ENCODE measurements at regions not wholly inside any gene's neighbourhood (a gene's known extent, or its start where the extent isn't known, plus 50 kb on each side); places are given as distances from the start of the nearest gene placed in this dataset.
"Not testable (repeated sequence)": the region's sequence is repeated elsewhere in the genome, so short reads cannot be mapped to it uniquely, and the experiment has no call there.

GRCh38 chr4:179027569-179027968 is 1585.3 kb upstream of the AGA start:
- Histone ChIP-seq H3K4me3 (no peak overlapping the region), H3K9ac (ENCODE audit: insufficient read length) (no peak overlapping the region), H3K27ac (no peak overlapping the region), H3K9me3 (ENCODE audit: low read depth, low read length) (no peaks in the 10 kb centered on the region), H3K36me3 (ENCODE audit: insufficient read depth, low read length) (no peaks in the 10 kb centered on the region)
- DNase-seq (ENCODE audit: low read depth, low spot score): no peak
- TF ChIP-seq FOXP2 (optimal IDR thresholded peaks at IDR 0.05; ENCODE audit: control extremely low read depth, extremely low read length, insufficient read depth): no peak
- no peak for TF ChIP-seq POLR2AphosphoS5 (IDR thresholded peaks at IDR 0.05; ENCODE audit: borderline replicate concordance, low read depth, low read length)
- no peak for TF ChIP-seq EZH2 (IDR thresholded peaks at IDR 0.05)

DNA sequence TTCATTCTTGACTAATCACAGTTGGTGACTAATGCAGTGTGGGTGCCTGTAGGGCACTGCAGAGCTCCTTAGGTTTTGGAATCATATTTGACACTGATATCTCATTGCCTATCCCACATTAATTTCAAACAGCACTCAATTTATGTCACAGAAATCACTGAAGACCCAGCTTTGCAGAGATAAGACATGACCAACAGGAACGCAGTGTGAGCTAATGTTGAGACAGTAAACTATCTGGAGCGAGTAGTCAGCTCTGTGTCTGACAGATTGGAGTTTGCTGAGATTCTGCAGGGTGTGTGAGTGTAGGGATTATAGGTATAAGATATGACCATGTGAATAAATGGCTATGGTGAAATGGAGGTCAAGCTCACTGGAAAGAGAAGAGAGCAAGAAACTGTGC is 1586.1 kb upstream of the AGA start:
- Histone ChIP-seq H3K27ac (no peak overlapping the region), H3K36me3 (ENCODE audit: insufficient read depth, low read length) (no peaks in the 10 kb centered on the region), H3K9ac (ENCODE audit: insufficient read length) (no peak overlapping the region), H3K4me3 (no peak overlapping the region), H3K9me3 (ENCODE audit: low read depth, low read length) (no peaks in the 10 kb centered on the region)
- TF ChIP-seq FOXP2 (optimal IDR thresholded peaks at IDR 0.05; ENCODE audit: control extremely low read depth, extremely low read length, insufficient read depth) (no peak), POLR2AphosphoS5 (IDR thresholded peaks at IDR 0.05; ENCODE audit: borderline replicate concordance, low read depth, low read length) (no peak), EZH2 (IDR thresholded peaks at IDR 0.05) (no peak)
- DNase-seq (ENCODE audit: low read depth, low spot score): no peak

DNA sequence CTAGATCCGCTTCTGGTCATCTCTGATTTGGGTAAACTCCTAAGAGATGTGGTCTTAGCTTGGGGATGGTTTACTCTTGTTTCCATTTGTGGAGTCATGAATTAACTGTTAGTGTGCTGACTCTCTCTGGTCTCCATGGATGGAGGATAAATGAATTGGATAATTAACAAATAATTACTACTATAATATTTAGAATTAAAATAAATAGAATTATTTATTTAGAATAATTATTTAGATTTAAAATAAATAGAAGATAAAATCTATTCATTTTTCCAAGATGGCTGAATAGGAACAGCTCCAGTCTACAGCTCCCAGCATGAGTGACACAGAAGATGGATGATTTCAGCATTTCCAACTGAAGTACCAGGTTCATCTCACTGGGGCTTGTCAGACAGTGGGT is 1587.4 kb upstream of the AGA start:
- Histone ChIP-seq H3K9ac (ENCODE audit: insufficient read length) (no peak overlapping the region), H3K27ac (no peak overlapping the region), H3K36me3 (ENCODE audit: insufficient read depth, low read length) (no peaks in the 10 kb centered on the region), H3K9me3 (ENCODE audit: low read depth, low read length) (no peaks in the 10 kb centered on the region), H3K4me3 (no peak overlapping the region)
- DNase-seq (ENCODE audit: low read depth, low spot score): no peak
- no peak for TF ChIP-seq FOXP2 (optimal IDR thresholded peaks at IDR 0.05; ENCODE audit: control extremely low read depth, extremely low read length, insufficient read depth)
- TF ChIP-seq POLR2AphosphoS5 (IDR thresholded peaks at IDR 0.05; ENCODE audit: borderline replicate concordance, low read depth, low read length): no peak
- TF ChIP-seq EZH2 (IDR thresholded peaks at IDR 0.05): no peak

- Histone ChIP-seq H3K4me3 (no peak overlapping the region), H3K9ac (ENCODE audit: insufficient read length) (no peak overlapping the region), H3K9me3 (ENCODE audit: low read depth, low read length) (no peaks in the 10 kb centered on the region), H3K27ac (no peak overlapping the region), H3K36me3 (ENCODE audit: insufficient read depth, low read length) (no peaks in the 10 kb centered on the region)
- no peak for DNase-seq (ENCODE audit: low read depth, low spot score)
- TF ChIP-seq FOXP2 (optimal IDR thresholded peaks at IDR 0.05; ENCODE audit: control extremely low read depth, extremely low read length, insufficient read depth): no peak
- TF ChIP-seq POLR2AphosphoS5 (IDR thresholded peaks at IDR 0.05; ENCODE audit: borderline replicate concordance, low read depth, low read length): no peak
- no peak for TF ChIP-seq EZH2 (IDR thresholded peaks at IDR 0.05)
Measured at GRCh38 chr4:179040259-179040658, 1598.0 kb upstream of the AGA start.

- no peak for DNase-seq (ENCODE audit: low read depth, low spot score)
- H3K4me3 ChIP-seq: no peak overlapping the region
- no peaks in the 10 kb centered on the region for H3K9me3 ChIP-seq (ENCODE audit: low read depth, low read length)
- H3K36me3 ChIP-seq (ENCODE audit: insufficient read depth, low read length): no peaks in the 10 kb centered on the region
- TF ChIP-seq EZH2 (IDR thresholded peaks at IDR 0.05) (no peak), FOXP2 (optimal IDR thresholded peaks at IDR 0.05; ENCODE audit: control extremely low read depth, extremely low read length, insufficient read depth) (no peak), POLR2AphosphoS5 (IDR thresholded peaks at IDR 0.05; ENCODE audit: borderline replicate concordance, low read depth, low read length) (no peak)
- no peak overlapping the region for H3K27ac ChIP-seq
- H3K9ac ChIP-seq (ENCODE audit: insufficient read length): no peak overlapping the region
Measured at GRCh38 chr4:179048839-179049453, 1606.7 kb upstream of the AGA start.

GRCh38 chr4:179051206-179051605 is 1609.0 kb upstream of the AGA start:
- no peak overlapping the region for H3K9ac ChIP-seq (ENCODE audit: insufficient read length)
- no peak overlapping the region for H3K27ac ChIP-seq
- no peak for TF ChIP-seq FOXP2 (optimal IDR thresholded peaks at IDR 0.05; ENCODE audit: control extremely low read depth, extremely low read length, insufficient read depth)
- TF ChIP-seq POLR2AphosphoS5 (IDR thresholded peaks at IDR 0.05; ENCODE audit: borderline replicate concordance, low read depth, low read length): no peak
- TF ChIP-seq EZH2 (IDR thresholded peaks at IDR 0.05): no peak
- no peak for DNase-seq (ENCODE audit: low read depth, low spot score)
- H3K36me3 ChIP-seq (ENCODE audit: insufficient read depth, low read length): no peaks in the 10 kb centered on the region
- no peaks in the 10 kb centered on the region for H3K9me3 ChIP-seq (ENCODE audit: low read depth, low read length)
- no peak overlapping the region for H3K4me3 ChIP-seq

DNA sequence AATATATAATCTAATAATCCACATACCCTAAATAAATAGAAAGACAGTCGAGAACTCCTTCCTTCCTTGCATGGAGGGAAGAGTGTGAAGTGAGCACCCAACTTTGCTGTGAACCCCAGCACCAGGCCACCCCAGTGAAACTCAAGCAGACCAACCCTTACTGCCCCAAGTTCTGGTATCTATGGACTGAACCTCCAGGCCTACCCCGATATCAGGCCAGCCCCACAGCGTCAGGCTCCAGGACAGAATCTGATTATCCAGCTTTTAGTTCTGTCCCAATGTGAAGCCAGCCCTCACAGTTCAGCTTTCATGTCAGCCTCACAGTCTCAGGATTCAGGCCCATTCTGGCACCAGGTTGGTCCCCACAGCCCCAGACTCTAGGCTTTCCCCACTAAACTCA is 1617.2 kb upstream of the AGA start:
- no peak overlapping the region for H3K4me3 ChIP-seq
- no peak for TF ChIP-seq POLR2AphosphoS5 (IDR thresholded peaks at IDR 0.05; ENCODE audit: borderline replicate concordance, low read depth, low read length)
- TF ChIP-seq FOXP2 (optimal IDR thresholded peaks at IDR 0.05; ENCODE audit: control extremely low read depth, extremely low read length, insufficient read depth): no peak
- no peak for TF ChIP-seq EZH2 (IDR thresholded peaks at IDR 0.05)
- no peak overlapping the region for H3K9ac ChIP-seq (ENCODE audit: insufficient read length)
- H3K9me3 ChIP-seq (ENCODE audit: low read depth, low read length): no peaks in the 10 kb centered on the region
- H3K27ac ChIP-seq: no peak overlapping the region
- H3K36me3 ChIP-seq (ENCODE audit: insufficient read depth, low read length): no peaks in the 10 kb centered on the region
- DNase-seq (ENCODE audit: low read depth, low spot score): no peak

DNA sequence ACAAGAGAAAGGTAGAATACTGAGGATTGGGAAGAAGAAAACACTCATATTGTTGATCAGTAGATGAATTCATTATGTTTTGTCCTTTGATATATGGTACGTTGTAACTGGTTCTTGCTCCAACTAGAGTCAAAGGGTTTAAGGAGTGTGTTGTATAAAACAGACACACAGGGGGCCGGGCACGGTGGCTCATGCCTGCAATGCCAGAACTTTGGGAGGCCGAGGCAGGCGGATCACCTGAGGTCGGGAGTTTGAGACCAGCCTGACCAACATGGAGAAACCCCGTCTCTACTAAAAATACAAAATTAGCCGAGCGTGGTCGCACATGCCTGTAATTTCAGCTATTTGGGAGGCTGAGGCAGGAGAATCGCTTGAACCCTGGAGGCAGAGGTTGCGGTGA is 1624.0 kb upstream of the AGA start:
- not testable (repeated sequence) for H3K9me3 ChIP-seq (ENCODE audit: low read depth, low read length); H3K36me3 ChIP-seq (ENCODE audit: insufficient read depth, low read length); H3K4me3 ChIP-seq; H3K27ac ChIP-seq; DNase-seq (ENCODE audit: low read depth, low spot score); H3K9ac ChIP-seq (ENCODE audit: insufficient read length)

- Histone ChIP-seq H3K9me3 (ENCODE audit: low read depth, low read length) (no peaks in the 10 kb centered on the region), H3K9ac (ENCODE audit: insufficient read length) (no peak overlapping the region), H3K36me3 (ENCODE audit: insufficient read depth, low read length) (no peaks in the 10 kb centered on the region), H3K4me3 (no peak overlapping the region), H3K27ac (no peak overlapping the region)
- DNase-seq (ENCODE audit: low read depth, low spot score): no peak
- TF ChIP-seq POLR2AphosphoS5 (IDR thresholded peaks at IDR 0.05; ENCODE audit: borderline replicate concordance, low read depth, low read length): no peak
- TF ChIP-seq EZH2 (IDR thresholded peaks at IDR 0.05): no peak
- no peak for TF ChIP-seq FOXP2 (optimal IDR thresholded peaks at IDR 0.05; ENCODE audit: control extremely low read depth, extremely low read length, insufficient read depth)
Measured at GRCh38 chr4:179071131-179071530, 1628.9 kb upstream of the AGA start.
